Right lobe of liver (tissue), 4 donors: ENCODE measurements at regions not wholly inside any gene's neighbourhood (a gene's known extent, or its start where the extent isn't known, plus 50 kb on each side); places are given as distances from the start of the nearest gene placed in this dataset.

ENCODE experiments used
- CTCF ChIP-seq, 4 donors: fragments of 200-600 bp in 3 of 4; fragments of 450-650 bp in 1 of 4; IDR thresholded peaks; one replicate each; pipeline versions ENCODE4 v1.5.1 to v1.8.0; 2016 to 2022; ENCODE audit warnings: antibody characterized with exemption in 4 of 4, mild to moderate bottlenecking in 2 of 4
- POLR2A ChIP-seq: fragments of 450-650 bp; IDR thresholded peaks from one replicate; pipeline ENCODE4 v1.6.1; 2017; ENCODE audit warnings: antibody characterized with exemption, mild to moderate bottlenecking
- donor health status: DM: no; HTN: no; CAD: no.
- donor health status: DM: no; HTN: no; CAD: no.
- donor health status: DM: no; HTN: yes; CAD: no.

- TF ChIP-seq CTCF (IDR thresholded peaks at IDR 0.05): no peak
- no peak for TF ChIP-seq POLR2A
Measured at GRCh38 chr15:87764461-87765240, 491.9 kb downstream of the NTRK3 start.
